ENCODE measurements at regions not wholly inside any gene's neighbourhood (a gene's known extent, or its start where the extent isn't known, plus 50 kb on each side); places are given as distances from the start of the nearest gene placed in this dataset.
"Not testable (repeated sequence)": the region's sequence is repeated elsewhere in the genome, so short reads cannot be mapped to it uniquely, and the experiment has no call there.

DNA sequence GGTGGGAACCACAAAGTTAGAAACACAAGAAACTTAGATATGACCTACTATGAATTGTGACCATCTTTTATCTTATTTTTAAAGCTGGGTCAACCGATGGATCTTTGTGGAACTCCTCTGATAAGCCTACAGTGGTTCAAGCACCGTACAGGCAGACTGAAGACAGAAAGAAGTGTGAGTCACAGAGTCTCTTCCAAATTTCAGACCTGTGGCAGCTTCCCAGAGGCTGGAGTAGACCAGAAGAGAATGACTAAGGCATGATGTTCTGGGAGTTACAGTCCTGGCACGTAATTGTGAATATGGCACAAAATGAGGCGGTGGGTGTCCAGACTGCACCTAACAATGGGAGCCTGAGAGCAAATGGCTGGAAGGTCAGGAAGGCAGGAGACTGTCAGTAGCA is 70.0 kb downstream of the LMO4 start:
- DNase-seq (ENCODE audit: low read depth in 2 of 2) = no peak

DNA sequence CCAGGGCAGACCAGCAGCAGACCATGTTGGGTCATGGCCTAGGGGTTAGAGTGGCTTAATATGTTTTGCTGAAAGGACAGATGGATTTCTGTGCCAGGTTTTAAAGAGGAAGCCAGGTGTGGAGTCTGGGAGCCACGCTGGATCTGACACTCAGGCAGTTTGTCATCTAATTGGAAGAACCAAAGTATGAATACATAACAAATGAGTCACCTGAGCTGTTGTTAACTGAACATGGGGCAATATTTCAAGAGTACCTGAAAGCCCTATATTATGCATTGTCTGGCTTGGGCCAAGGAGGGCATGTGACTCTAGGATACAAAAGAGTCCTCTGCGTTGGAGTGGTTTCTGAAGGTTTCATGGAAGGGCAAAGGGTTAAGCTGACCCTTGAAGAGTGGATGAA is 70.6 kb downstream of the LMO4 start:
- no peak for DNase-seq (ENCODE audit: low read depth in 2 of 2)

DNA sequence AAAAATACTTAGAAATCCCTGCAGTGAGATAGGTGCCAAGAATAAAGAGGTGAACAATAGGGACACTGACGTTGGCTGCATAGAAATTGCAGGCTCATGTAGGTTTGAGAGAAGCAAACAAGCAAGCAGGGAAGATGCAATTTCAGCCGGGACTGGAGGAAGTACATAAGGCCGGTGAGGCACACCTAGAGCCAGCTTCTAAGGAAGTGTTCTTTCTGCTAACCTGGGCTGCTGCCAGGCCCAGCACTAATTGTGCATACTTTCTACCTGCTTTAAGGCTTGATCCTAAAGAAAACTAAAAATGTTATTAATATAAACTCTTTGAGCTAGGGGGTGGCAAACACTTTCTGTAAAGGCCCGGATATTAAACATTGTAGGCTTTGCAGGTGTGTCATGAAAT is 71.0 kb downstream of the LMO4 start:
- no peak for DNase-seq (ENCODE audit: low read depth in 2 of 2)

DNA sequence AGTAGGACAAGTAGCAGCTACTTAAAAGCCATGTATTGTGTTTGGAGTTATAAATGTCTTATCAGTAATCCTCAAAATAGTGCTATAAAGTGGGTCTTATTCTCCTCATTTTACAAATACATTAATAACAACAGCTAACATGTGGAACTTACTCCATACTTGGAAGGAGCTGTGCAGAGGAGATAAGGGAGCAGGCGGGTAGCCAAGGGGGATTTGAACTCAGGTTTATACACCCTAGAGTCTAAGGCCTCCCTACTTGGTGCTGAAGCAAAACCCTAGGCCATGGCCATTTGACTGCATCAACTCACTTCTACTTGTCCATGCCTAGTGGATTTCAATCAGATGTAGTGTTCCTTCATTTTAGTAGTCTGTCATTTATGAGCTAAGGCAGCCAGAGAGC is 72.1 kb downstream of the LMO4 start:
- DNase-seq (ENCODE audit: low read depth in 2 of 2) = no peak

DNA sequence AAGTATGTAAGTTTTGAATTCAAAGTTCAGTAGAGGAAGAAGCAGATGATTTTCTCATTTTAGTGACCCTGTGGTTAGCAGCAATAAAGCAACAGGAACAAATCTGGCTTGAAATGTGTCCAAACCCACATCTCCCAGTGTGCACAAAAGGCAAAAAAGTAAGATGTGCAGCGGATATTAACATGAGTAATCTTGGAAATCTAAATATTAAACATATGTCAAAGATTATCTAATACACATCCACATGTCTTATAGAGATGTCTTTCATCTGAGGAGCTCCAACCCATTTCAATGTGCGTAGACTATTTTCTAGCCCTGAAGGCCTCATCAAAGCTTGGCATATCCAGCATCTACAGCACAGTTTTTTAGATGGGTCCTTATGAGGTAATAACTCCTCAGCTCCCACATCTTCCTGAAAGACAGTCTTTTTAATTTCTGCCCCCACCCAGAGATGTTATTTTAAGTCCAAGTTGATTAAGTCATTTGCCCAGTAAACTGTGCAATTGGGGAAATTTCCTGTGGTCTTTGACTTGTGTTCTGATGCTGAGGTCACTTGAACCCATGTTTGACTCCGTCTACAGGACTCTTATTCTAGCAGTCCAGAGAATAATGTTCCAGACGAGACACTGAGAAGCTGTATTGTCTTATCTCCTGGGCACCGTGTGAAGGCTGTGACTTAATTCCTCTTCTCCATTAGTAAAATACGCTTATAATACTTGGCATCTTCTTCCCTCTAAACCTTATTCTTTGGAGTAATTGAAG is 73.7 kb downstream of the LMO4 start:
- DNase-seq (ENCODE audit: low read depth in 2 of 2) = no peak

DNA sequence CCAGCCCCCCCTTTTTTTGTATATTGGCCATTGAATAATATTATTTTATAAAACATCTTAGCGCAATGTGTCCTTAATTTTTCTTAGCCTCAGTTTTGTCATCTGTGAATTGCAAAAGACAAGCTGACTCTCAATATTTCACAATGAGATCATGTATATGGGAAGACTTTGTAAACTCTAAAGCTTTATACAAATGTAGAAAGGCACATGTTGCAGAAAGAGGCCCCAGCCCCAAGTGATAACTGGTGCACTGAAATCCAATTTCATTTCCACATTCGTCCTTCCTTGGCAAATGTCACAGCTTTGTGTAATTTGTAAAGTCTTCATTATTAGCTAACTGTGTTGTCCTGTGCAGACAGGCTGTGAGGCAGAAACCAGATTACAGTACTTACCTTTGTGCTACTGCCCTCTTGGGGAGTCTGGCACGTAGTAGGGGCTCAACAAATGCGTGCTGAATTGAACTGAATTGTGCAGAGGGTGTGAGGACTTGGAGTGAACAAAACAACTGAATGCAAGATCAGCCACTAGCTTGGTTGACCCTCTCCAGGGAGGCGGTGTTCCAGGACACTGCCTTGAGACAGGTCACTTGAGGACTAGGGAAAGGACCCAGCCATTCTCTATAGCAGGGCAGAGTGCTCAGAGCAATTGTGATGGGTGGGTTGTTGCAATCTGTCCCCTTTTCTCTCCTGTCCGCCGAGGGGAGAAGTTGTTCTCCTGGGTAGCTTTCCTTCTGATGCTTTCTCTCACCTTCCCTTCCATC is 74.6 kb downstream of the LMO4 start:
- DNase-seq (ENCODE audit: low read depth in 2 of 2) = no peak

DNA sequence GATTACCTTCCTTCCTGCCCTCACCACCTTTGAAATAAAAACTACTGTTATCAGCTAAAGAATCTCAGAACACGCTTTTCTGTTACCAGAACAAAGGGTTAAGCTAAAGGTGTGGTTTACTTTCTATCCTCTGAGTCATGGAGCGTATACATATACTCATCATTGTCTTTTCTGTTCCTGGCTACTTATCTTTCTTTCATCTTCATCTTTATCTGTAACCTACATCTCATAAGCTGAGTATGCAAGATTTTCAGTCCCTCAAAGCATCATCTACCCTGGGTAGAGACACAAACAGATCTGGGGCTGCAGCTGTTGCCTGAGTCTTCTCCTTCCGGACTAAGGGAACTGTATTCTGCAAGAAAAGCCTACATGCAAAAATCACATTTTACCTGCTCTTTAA is 75.6 kb downstream of the LMO4 start:
- no peak for DNase-seq (ENCODE audit: low read depth in 2 of 2)

DNA sequence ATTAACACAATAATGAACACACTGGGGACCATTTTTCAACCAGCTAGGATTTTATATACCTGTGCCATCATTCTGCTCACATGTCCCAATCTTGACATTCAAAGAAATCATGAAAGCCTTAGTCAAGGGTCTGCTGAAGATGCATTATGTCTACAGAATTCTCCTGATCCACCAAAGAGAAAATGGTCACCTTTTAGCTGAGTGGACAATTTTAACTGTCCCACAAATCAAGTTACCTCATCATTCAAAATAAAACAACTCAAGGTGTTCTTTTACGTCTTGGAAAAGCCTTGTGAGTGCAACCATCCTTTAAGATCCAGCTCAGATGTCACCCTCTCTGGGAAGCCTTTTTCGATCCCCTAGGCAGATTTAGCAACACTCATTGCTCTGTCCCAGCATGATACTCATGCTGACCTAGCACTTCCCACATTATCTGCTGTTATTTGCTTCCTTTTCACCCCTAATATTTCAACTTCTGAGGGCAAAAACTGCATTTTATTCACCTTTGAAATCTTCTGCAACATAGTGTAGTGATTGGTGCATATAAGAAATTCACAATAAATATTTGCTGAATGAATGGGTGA is 80.1 kb downstream of the LMO4 start:
- no peak for DNase-seq (ENCODE audit: low read depth in 2 of 2)

DNA sequence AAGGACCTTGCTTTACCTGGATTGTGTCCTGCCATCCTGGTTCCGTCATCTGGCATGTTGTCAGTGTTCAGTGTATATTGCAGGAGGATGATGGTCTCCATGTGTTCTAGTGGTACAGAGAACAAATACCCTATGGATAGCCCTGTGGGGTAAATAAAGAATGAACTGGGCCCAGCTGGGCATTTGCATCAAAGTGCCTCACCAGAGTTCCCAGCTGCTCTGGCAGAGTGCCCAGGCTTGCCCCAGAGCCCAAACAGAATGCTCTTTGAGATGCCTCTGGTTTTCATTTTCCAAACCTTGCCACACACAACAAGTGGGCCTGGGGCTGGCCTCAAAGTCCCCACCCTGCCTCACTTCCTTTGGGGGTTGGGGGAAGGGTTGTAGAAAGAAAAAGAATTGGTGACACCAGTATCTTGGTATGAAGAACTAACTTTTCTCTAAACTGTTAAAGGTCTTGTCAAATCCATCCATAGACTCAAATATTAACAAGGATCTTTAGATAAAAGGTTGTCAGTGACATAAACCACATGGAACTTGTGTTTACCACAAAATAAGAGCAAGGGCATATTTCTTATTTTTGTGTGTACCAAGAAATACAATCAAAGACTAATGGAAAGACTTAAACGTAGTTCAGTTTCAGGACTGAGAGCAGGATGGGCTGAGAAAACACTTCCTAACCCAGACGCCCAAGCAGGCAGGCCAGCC is 82.2 kb downstream of the LMO4 start:
- no peak for DNase-seq (ENCODE audit: low read depth in 2 of 2)

DNA sequence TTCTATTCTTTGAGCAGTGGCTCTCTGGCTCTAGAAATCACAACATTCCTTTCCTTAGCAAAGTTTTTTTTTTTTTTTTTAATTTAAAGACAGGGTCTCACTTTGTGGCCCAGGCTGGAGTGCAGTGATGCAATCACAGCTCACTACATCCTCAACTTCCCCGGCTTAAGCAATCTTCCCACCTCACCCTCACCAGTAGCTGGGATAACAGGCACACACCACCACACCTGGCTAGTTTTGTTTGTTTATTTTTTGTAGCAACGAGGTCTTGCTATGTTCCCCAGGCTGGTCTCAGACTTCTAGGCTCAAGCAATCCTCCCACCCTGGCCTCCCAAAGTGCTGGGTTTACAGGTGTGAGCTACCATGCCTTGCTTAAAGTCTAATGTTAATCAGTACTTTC is 85.2 kb downstream of the LMO4 start:
- DNase-seq (ENCODE audit: low read depth in 2 of 2) = not testable (repeated sequence)

DNA sequence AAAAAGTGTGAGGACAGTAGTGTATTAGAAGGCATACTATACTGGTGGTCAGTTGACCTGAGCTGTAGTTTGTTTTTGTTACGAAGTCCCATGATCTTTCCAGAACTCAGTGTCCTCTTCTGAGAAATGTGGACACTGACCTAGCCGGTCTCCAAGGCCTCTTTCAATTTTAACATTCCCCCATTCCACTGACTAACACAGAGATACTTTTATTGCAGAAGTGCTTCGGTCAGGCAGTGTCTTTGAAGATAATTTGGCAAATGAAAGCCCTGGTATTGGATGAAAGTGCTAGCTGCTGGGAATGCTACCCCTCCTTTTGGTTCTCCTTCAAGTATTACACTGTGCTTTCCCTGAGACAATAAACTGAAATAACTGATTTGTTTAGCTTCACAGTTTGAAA is 89.4 kb downstream of the LMO4 start:
- DNase-seq (ENCODE audit: low read depth in 2 of 2) = no peak

DNA sequence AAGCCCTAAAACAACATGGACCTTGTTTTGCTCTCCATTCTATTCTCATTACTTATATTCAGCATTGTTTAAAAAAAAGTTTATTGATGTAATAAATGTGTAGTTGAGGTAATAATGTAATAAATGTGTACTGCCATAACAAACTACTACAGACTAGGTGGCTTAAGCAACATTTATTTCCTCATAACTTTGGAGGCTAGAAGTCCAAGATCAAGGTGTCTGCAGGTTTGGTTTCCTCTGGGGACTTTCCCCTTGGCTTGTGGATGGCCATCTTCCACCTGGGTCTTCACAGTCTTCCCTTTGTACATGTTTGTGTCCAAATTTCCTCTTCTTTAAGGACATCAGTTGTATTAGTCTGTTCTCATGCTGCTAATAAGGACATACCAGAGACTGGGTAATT is 93.1 kb downstream of the LMO4 start:
- no peak for DNase-seq (ENCODE audit: low read depth in 2 of 2)

DNA sequence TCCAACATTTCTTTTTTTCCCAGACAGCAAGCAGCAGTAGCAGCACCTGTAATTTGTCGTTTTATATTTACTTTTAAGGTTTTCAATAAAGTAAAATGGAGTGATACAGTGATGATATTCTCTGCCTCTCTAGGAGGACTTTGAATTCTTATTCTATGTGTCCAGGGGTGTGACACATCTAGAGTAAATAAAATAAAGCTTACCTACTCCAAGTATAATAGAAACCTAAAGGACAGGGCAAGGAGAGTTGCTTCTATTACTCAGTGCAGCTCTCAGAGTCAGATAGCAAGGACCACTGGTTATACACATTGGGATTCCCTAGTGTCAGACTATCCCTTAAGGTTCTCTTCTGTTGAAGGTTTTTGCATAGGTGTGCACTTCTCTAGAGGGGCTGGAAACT is 95.9 kb downstream of the LMO4 start:
- no peak for DNase-seq (ENCODE audit: low read depth in 2 of 2)

DNA sequence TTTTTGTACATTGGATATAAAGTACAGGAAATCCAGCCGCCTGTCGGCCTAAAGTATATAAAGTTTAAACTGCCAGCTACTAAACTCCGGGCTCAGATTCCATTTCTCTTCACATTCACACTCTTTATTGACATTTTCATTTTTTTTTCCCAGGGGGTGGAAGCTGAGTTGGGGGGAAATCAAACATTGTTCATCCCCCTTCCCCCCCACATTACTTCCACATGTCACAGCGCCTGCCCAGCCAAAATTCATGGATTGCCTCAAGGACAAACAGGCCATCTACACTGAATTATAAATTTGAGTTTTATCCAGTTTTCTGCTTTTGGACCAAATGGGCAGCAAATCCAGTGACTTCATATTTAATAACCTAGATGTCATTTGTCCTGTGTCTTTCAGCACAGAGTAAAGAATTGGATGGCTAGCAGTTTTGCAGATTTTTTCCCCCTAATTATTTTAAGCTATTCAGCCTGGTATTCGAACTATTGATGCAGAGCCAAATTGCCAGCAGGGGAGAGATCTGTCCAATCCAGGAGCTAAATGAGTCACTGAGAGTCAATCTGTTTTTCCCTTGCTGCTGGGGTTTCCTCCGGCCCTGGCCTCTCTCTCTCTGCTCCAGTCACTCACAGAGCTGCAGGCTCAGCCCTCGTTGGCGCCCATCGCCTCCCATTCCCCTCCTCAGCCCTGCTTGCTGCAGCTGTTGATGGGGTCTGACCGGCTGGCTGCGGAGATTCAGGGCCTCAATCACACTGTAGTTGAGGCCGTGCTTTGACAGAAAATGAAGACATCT is 98.0 kb downstream of the LMO4 start:
- DNase-seq (ENCODE audit: low read depth in 2 of 2) = no peak

DNA sequence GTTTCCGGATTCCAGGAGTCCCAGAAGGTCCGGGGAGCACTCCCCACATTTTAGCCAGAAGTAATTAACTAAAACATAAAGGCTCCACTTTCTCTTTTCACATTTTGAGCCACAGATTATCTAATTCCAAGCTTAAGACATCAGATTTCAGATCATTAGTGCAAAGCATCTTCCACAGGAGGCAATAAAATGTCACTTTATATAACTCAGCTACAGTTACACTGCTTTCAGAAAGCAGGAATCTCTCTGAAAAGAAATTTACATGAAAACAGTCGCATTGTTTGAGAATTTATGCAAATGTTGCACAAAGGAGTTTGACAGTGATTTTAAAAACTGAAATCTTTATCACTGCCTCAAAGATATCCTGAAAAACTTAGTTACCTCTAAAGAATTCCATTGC is 99.7 kb downstream of the LMO4 start:
- DNase-seq (ENCODE audit: low read depth in 2 of 2) = no peak

DNA sequence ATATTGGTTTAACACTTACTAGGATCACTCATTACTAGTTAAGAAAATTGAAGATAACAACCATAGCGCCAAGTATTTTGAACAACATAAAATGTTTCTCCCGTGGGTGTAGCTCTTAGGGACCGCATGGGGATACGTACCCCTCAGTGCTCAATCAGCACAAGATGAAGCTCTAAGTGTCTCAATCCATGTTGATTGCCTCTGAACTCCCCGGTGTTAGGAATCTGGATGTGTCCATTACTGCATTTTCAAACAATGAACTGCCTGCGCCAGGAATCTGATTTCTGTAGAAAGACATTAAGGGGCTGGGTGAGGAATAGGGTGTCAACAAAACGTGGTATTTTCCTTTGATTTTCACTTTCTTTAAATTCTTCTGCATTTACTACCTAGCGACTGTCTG is 100.2 kb downstream of the LMO4 start:
- DNase-seq (ENCODE audit: low read depth in 2 of 2) = no peak

DNA sequence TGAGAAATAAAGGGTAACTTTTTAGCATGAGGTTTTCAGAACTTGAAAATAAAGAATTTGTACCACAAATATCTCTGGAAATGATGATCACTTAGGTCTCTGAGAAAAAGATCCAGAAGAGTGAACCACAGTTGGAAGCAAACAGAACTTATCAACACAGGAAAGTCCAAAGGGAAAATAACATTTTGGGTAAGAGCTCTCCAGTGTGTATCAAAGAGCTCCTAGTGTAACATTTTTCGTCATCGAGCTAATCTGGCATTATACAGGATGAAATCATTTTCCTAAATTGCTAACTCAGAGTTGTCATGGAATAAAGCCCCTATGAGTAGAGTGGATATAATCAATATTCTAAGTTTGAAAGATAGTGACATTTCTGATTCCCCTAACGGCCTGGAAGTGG is 104.0 kb downstream of the LMO4 start:
- DNase-seq (ENCODE audit: low read depth in 2 of 2) = no peak

DNA sequence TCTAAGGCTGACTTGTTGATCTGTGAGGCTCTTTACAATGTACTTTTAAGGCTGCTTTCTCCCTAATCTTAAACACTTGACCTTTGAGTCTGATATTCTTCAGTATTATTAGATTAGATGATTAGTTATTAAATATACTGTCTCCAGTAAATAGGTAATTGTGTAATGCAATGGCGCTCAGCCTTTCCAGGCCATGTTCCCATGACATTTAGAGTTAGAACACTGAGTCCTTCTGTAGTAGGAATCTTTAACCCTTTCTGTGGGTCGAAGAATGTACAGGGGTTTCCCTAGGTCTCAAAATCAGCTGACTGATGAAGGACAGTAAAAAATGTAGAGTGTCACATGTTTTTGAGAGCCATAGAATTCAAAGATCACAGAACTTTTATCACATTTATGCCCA is 104.4 kb downstream of the LMO4 start:
- DNase-seq (ENCODE audit: low read depth in 2 of 2) = not testable (repeated sequence)

DNA sequence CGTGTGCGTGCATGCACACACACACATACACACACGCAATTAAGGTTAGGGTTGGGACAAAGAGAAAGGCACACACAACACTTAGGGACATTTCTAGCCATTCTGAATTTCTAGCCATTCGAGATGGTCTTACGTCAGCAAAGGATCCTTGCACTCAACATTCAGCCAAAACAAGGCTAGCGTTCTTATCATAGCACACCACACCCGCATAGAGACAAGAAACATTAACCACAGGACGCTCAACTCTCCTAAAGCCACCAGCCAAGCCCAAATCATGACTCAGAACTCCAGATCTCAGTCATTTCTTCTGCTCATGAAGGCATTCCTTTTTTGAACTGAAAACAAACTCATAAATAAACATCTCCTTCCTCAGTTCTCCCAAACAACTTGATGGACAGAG is 106.8 kb downstream of the LMO4 start:
- DNase-seq (ENCODE audit: low read depth in 2 of 2) = no peak

DNA sequence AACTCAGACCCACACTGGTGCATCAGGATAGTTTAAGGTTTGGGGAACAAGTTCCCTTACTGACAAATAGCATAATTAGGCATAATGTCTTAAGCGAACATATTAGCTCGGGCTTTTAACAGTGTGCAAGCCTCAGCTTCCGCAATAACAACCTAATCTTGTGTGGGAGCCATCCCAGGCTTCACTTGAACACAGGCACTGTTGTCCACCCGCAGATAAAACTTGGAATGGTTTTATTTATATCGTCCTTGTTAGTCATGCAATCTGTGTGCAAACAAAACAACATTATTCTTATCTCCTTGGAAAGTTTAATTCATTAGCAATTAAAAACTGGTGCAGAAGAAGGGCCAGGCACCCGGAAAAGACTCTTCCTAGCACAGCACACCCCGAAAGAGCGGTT is 107.4 kb downstream of the LMO4 start:
- DNase-seq (ENCODE audit: low read depth in 2 of 2) = not testable (repeated sequence)

DNA sequence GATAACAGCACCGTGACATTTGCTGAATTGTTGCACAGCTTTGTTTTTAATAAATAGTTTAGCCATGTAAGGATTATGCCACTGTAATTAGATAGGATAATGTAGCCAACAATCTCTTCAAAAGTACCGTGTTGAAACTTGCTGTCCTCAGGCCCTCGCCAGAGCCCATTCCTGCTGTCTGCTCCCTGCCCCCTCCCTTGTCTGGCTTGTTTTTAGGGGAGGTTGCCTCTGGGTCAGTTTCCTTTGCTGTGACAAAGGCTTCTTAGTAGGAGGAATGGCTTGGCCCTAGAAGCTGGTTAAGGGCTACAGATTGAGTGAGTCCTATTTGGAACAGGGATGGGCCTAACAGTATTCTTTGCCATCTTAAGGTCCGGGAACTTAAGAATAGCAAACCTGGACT is 107.9 kb downstream of the LMO4 start:
- DNase-seq (ENCODE audit: low read depth in 2 of 2) = no peak

Measured in stimulated activated CD8-positive, alpha-beta memory T cell treated with anti-CD3 and anti-CD28 coated beads, Interleukin-2, amount 100 ng/mL, for 1 hour (primary cell).